ENCODE measurements at regions not wholly inside any gene's neighbourhood (a gene's known extent, or its start where the extent isn't known, plus 50 kb on each side); places are given as distances from the start of the nearest gene placed in this dataset.

GRCh38 chr18:22550861-22551260 is 133.1 kb upstream of the CTAGE1 start:
- TF ChIP-seq POLR2AphosphoS5 (IDR thresholded peaks at IDR 0.05; ENCODE audit: low read depth, low read length) = no peak
- no peak for TF ChIP-seq SIN3A (IDR thresholded peaks at IDR 0.05; ENCODE audit: borderline replicate concordance, insufficient read depth, low read length)
- TF ChIP-seq REST (IDR thresholded peaks at IDR 0.05; ENCODE audit: insufficient read depth in 1 of 2, low read depth in 2 of 2, low read length in 2 of 2) = no peak
- no peak for TF ChIP-seq TAF1 (IDR thresholded peaks at IDR 0.05; ENCODE audit: borderline replicate concordance, insufficient read depth, low read length)
- TF ChIP-seq FOXP2 (optimal IDR thresholded peaks at IDR 0.05; ENCODE audit: borderline replicate concordance, extremely low read depth, extremely low read length, insufficient read depth) = no peak

- TF ChIP-seq SIN3A (IDR thresholded peaks at IDR 0.05; ENCODE audit: borderline replicate concordance, insufficient read depth, low read length) (no peak), REST (IDR thresholded peaks at IDR 0.05; ENCODE audit: insufficient read depth in 1 of 2, low read depth in 2 of 2, low read length in 2 of 2) (no peak)
Observed at GRCh38 chr18:22551536-22552151, 133.9 kb upstream of the CTAGE1 start.

- TF ChIP-seq POLR2AphosphoS5 (IDR thresholded peaks at IDR 0.05; ENCODE audit: low read depth, low read length) = no peak
- TF ChIP-seq REST (IDR thresholded peaks at IDR 0.05; ENCODE audit: insufficient read depth in 1 of 2, low read depth in 2 of 2, low read length in 2 of 2) = no peak
- no peak for TF ChIP-seq FOXP2 (optimal IDR thresholded peaks at IDR 0.05; ENCODE audit: borderline replicate concordance, extremely low read depth, extremely low read length, insufficient read depth)
- TF ChIP-seq TAF1 (IDR thresholded peaks at IDR 0.05; ENCODE audit: borderline replicate concordance, insufficient read depth, low read length) = no peak
- no peak for TF ChIP-seq SIN3A (IDR thresholded peaks at IDR 0.05; ENCODE audit: borderline replicate concordance, insufficient read depth, low read length)
Observed at GRCh38 chr18:22552254-22552653, 134.5 kb upstream of the CTAGE1 start.

GRCh38 chr18:22552899-22553460 is 135.3 kb upstream of the CTAGE1 start:
- TF ChIP-seq REST (IDR thresholded peaks at IDR 0.05; ENCODE audit: insufficient read depth in 1 of 2, low read depth in 2 of 2, low read length in 2 of 2) (no peak), POLR2AphosphoS5 (IDR thresholded peaks at IDR 0.05; ENCODE audit: low read depth, low read length) (no peak), SIN3A (IDR thresholded peaks at IDR 0.05; ENCODE audit: borderline replicate concordance, insufficient read depth, low read length) (no peak), FOXP2 (optimal IDR thresholded peaks at IDR 0.05; ENCODE audit: borderline replicate concordance, extremely low read depth, extremely low read length, insufficient read depth) (no peak), TAF1 (IDR thresholded peaks at IDR 0.05; ENCODE audit: borderline replicate concordance, insufficient read depth, low read length) (no peak)
